ENCODE measurements at regions not wholly inside any gene's neighbourhood (a gene's known extent, or its start where the extent isn't known, plus 50 kb on each side); places are given as distances from the start of the nearest gene placed in this dataset.
"Not testable (repeated sequence)": the region's sequence is repeated elsewhere in the genome, so short reads cannot be mapped to it uniquely, and the experiment has no call there.

DNA sequence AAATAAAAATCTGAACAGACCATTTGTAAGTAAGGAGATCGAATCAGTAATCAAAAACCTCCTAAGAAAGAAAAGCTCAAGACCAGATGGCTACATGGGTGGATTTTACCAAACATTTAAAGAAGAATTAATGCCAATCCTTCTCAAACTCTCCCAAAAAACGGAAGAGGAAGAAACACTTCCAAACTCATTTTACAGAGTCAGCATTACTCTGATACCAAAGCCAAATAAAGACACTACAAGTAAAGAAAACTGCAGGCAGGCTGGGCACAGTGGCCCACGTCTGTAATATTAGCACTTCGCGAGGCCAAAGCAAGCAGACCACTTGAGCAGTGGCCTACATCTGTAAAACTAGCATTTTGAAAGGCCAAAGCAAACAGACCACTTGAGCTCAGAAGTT lies 159.8 kb downstream of the DPY19L2 start:
- no peak for DNase-seq (ENCODE audit: low read depth)

DNA sequence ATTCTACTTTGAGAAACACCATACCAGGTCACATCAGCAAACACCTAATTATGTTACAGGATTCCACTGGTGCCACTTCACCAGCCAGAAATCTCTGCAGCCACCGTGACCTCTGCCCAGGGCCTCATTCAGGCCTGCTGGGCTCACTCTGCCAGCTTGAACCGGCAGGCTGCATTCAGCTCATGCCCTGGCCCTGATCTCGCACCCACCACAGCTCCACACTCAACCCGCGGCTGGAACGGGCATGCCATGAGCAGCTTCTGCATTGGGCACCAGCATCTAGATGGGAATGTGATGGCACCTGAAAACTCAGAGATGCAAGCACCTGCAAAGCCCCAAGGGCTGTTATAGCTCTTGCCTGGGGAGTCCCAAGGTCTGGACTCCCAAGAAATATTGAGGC lies 168.7 kb downstream of the DPY19L2 start:
- no peak for DNase-seq (ENCODE audit: low read depth)

DNA sequence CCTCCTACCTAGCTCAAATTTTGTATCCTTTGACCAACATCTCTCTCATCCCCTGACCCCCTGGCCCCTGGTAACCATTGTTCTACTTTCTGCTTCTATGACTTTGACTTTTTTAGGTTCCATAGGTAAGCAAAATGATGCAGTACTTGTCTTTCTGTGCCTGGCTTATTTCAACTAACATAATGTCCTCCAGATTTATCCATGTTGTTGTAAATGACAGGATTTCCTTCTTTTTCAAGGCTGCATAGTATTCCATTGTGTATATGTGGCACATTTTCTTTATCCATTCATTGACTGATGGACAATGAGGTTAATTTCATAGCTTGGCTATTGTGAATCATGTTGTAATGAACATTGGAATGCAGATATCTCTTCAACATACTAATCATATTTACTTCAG lies 170.1 kb downstream of the DPY19L2 start:
- no peak for DNase-seq (ENCODE audit: low read depth)

DNA sequence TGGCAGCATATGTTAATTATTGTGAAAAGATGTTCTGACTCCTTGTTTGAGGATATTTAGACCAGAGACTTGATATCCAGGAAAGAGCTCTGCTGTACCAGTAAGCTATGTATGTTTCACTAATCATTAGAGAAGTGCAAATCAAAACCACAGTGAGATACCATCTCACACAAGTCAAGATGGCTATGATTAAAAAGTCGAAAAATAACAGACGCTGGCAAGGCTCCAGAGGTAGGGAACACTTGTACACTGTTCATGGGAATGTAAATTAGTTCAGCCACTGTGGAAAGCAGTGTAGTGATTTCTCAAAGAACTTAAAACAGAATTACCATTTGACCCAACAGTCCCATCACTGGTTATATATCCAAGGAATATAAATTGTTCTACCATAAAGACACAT lies 171.6 kb downstream of the DPY19L2 start:
- no peak for DNase-seq (ENCODE audit: low read depth)

DNA sequence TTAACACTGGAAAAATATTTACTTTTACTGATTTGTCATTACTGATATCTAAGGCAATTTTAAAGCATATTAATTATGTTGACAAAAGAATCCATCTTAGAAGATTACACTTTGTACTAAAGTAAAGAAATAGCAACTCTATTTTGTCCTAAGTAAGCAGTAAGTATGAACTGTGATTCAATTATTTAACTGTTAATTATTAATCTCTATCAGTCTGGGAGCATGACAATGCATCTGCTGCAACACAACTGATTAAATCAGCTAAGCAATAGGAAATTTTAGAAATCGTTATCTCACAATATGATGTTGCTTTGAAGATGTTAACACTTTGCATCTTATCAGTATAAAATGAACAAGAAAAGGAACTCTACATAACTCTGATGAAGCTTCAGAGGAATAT lies 172.3 kb downstream of the DPY19L2 start:
- no peak for DNase-seq (ENCODE audit: low read depth)

DNA sequence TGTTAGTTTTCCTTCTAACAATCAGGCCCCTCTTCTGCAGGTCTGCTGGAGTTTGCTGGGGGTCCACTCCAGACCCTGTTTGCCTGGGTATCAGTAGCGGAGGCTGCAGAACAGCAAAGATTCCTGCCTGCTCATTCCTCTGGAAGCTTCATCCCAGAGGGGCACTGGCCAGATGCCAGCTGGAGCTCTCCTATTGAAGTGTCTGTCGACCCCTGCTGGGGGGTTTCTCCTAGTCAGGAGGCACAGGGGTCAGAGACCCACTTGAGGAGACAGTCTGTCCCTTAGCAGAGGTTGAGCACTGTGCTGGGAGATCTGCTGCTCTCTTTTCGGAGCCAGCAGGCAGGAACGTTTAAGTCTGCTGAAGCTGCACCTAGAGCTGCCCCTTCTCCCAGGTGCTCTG lies 174.9 kb downstream of the DPY19L2 start:
- DNase-seq (ENCODE audit: low read depth), result not testable (repeated sequence)

DNA sequence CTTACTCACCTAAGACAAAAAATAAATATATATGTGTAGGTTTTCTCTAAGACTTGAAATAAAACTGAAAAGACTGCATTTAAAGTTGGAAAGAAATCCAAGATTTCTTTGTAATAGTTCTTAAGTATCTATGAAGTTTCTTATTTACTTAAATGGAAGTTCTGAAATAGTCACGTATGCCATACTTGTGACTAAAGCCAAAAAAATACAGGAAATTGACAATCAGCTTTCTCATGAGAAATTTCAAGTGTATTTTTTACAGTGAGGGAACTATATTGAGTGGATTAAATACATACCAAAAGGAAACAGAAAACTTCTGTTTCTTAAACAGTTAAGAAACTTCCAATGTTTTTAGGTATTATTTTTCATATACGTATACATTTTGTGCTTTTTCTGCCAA lies 188.1 kb downstream of the DPY19L2 start:
- DNase-seq (ENCODE audit: low read depth), result peak; percentile 20

DNA sequence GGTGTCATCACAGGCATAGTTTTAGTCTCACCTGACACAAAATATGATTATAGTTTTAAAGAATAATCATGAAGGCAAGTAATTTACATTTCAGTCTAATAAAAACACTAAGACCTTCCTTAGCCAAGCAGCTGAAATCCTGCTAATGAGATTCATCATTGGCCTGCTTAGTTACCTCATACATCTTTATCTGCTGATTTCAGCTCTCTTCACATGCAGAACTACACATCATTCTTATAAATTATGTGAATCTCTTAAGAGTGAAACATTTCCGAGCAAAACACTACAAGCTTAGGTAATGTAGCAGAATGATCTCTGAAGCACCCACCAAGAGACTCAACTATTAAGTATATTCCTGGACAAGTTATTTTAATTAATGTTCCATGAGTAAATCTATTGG lies 198.1 kb downstream of the DPY19L2 start:
- DNase-seq (ENCODE audit: low read depth), result no peak

DNA sequence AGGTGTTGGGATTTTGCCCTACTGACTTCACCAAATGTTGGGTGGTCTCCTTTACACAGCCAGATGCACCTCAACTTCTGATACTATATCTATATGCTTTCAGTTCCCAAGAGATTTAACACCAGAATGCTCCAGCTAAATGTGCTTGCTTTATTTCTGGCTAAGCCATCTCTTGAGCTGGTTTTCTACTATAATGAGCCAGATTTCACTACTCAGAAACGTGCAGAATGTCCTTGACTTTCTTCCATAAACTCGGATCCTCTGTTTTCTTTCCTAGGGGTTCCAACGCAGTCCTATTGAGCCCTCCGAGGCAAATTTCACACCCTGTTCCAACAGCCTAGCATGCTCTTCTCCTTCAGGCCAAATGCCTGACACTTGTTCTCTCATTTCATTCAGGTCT lies 200.3 kb downstream of the DPY19L2 start:
- no peak for DNase-seq (ENCODE audit: low read depth)

DNA sequence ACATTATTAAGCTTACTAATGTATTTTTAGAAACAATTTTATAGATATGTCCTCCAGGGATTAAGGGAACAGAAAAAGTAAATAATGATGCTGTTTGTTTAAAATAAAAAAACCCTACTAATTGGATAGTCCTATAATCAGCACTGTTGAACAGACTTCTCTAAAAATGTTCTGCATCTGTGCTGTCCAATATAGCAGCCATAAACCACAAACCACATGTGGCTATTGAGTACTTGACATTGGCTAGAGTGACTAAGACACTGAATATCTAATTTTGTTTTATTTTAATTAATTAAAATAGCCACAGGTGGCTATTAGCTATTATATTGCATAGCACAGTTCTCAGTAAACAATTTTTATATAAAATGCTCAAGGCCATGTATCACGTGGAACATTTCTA lies 210.4 kb downstream of the DPY19L2 start:
- no peak for DNase-seq (ENCODE audit: low read depth)

DNA sequence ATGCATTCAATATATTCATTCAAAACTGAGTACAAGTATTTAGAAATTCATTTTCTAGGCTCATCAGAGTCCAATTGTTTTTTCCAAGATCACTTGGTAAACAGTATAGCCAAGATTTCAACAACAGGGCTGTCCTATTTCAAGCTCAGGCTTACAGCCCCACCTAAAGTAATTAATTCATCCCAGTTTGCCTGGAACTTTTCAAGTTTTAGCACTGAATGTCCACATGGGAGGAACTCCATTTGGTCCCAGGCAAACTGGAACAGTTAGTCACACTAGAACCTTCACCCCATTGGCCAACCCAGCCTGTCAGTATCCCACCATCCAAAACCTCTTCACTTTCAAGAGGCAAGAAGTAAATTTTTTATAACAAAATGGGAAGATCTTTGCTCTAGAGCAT lies 210.9 kb downstream of the DPY19L2 start:
- DNase-seq (ENCODE audit: low read depth), result no peak

DNA sequence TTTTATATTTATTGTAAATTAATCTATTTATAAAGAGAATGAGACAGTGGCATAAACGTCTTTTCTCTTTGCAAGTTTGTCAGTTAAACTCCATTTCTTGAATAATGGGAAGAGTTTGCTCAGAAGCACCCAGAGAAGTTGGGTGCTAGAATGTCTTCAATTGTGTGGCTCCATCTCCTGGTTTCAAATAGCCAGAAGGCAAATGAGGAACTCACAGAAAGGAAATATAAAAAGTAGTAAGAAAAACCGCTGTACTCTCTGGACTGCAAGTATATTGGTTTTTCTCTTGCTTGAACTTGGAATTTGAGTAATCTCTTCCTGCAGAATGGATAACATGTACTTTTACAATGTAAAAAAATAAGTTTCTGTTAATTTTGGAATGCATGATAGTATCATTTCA lies 217.5 kb downstream of the DPY19L2 start:
- DNase-seq (ENCODE audit: low read depth), result no peak

DNA sequence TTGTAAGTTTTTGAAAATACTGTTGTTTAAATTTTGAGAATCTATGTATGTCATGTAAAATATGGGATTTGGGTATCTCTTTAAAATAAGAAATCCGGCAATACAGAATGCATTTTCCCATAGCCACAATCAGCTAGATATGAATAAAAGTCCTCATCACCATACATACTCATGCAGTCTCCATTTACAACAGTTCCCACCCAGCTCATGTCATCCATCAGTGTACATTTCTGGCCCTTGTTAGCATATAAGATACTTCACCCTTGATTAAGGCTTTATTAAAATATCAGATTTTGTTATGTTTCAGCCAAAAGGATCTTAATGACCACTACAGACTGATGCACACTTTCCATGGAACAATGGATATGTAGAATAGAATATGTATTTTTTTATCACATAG lies 218.0 kb downstream of the DPY19L2 start:
- no peak for DNase-seq (ENCODE audit: low read depth)

DNA sequence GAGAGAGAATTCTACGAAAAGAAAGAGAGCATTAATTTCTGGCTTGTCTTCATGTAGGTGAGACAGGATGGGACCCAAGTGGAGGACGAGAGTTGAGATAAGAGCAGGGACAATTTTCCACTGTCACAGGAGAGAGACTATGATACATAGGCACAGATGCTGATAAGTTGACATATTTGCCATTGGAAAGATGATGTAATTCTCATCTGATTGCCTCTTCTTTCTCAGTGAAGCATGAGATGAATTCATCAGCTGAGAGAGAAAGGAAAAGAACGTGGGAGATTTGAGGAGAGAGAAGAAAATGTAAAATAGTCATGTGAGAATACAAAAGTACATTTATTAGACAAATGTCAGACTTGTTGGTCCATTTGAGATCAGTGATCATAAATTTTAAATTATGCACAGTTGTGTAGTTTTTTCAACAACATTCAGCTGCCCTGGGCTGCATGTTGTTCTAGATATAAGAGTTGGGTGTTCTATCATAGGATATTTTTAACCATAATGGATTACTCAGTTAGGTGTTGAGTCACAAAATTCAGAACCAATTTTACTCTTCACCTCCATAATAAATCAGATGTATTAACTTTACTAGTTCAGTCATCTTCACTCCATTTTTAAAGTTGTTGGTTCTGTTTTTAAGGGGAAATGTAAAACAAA lies 222.9 kb downstream of the DPY19L2 start:
- DNase-seq (ENCODE audit: low read depth), result no peak

DNA sequence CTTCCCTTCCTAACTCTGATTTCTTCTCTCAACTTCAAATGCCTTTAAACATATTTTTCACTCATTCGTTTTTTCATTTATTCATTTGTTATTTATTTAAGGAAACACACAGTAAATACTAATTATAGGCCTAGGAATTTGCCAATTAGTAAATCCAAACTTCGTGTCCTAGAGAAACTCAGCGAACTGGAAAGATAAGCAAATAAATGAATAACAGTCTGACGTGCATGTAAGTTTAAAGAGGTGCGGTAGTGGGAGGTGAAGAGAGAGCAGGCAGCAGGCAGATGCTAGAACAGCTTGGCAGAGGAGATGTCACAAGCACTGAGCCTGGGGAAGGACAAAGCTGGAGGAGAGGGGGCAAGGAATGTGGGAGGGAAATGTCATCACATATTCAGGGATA lies 228.2 kb downstream of the DPY19L2 start:
- no peak for DNase-seq (ENCODE audit: low read depth)

DNA sequence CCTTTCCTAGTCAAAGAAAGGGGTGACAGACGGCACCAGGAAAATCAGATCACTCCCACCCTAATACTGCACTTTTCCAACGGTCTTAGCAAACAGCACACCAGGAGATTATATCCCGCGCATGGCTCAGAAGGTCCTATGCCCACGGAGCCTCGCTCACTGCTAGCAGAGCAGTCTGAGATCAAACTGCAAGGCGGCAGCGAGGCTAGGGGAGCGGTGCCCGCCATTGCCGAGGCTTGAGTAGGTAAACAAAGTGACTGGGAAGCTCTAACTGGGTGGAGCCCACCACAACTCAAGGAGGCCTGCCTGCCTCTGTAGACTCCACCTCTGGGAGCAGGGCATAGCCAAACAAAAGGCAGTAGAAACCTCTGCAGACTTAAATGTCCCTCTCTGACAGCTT lies 233.9 kb downstream of the DPY19L2 start:
- DNase-seq (ENCODE audit: low read depth), result not testable (repeated sequence)

DNA sequence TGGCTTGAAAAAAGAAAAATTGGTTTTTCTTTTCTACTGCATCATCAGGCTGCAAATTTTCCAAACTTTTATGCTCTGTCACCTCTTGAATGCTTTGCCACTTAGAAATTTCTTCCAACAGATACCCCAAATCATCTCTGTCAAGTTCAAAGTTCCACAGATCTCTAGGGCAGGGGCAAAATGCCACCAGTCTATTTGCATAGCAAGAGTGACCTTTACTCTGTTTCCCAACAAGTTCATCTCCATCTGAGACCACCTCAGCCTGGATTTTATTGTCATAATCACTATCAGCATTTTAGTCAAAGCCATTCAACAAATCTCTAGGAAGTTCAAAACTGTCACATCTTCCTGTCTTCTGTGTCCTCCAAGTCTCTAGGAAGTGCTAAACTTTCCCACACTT lies 240.3 kb downstream of the DPY19L2 start:
- DNase-seq (ENCODE audit: low read depth), result not testable (repeated sequence)

DNA sequence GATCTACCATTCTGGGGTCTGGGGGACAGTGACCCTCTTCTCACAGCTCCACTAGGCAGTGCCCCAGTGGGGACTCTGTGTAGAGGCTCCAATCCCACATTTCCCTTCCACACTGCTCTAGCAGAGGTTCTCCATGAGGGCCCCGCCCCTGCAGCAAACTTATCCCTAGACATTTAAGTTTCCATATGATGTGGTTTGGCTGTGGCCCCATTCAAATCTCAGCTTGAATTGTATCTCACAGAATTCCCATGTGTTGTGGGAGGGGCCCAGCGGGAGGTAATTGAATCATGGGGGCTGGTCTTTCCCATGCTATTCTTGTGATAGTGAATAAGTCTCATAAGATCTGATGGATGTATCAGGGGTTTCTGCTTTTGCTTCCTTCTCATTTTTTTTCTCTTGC lies 241.3 kb downstream of the DPY19L2 start:
- not testable (repeated sequence) for DNase-seq (ENCODE audit: low read depth)

DNA sequence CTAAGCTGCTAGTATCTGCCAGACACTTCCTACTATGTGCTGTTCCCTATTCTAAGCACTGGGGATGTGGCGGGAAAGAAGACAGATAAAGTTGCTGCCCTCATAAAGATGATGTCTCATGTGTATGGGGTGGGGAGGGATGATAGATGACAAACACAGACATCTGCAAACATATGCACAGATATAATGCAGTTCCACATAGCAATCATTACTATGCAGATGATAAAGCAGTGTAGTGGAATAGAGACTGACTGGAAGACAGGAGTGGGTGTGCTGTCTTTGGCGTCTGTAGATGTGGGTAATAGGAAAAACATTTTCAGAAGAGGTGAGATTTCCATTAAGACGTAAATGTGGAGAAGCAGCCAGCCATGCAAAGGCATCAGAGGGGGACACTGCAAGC lies 243.6 kb downstream of the DPY19L2 start:
- no peak for DNase-seq (ENCODE audit: low read depth)

DNA sequence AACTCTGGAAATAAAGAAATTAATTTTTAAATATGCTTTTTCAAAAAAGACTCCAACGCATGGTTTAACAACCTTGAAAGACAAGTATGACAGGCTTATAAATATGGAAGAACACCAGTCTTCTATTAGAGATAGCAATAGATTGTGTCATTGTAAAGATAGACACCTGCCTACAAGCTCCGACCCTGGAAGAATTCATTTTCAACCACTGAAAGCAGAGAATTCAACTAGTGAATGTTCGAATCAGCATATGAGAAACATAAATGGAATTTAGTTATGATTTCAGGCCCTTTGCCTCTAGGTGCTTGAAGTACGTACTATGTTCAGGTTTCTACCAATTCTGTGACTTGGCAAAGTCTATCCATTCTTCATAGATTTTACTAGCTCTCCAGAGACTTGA lies 244.5 kb downstream of the DPY19L2 start:
- no peak for DNase-seq (ENCODE audit: low read depth)

DNA sequence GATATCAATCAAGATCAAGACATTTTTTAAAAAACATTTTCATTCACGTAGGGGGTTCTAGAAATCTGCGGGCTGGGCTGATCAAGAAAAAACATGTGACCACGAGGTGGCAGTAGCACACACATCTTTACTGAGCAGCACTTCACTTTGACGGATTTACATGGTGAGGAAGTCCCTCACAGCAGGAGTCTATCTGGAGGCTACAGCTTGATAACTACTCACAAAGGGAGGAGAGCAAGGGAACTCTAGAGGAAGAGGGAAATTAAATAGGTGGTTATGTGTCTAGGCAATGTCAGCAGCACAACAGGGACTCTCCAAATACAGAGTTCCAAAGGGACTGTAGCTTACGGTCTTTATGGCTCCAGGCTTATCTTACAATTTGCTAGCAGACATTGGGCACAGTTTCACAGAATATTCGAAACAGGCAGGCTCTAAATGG lies 248.1 kb downstream of the DPY19L2 start:
- DNase-seq (ENCODE audit: low read depth), result peak; percentile 43

DNA sequence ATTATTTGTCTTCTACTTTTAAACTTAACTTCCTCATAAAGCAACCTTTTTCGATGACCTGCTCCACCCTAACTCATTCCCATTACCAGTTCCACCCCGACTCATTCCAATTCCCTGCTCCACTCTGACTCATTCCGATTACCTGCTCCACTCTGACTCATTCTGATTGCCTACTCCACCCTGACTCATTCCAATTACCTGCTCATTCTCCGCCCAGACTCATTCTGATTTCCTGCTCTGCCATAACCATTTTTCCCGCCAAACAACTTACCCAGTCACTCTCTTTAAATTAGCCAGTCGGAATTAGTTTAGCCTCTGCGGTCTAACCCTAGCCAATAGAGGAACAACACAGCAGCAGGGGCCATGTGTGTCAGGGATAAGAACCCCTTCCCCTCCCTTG lies 249.1 kb downstream of the DPY19L2 start:
- peak; percentile 31 for DNase-seq (ENCODE audit: low read depth)

DNA sequence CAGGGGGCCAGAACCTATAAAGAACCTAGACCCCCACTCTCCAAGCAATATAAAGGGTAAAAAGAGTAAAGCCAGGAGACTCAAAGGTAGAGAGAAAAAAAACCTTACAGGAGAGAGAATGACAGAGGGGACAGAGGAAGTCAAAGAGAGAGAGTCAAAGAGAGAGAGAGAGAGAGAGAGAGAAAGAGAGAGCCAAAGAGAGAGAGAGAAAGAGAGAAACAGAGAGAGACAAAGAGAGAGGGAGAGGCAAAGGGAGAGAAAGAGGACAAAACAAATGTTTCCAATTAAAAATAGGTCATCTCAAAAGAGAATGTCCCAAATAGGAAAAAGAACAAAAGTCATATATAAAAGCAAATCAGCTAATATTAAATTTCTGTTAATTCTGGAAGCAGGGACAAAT lies 251.5 kb downstream of the DPY19L2 start:
- DNase-seq (ENCODE audit: low read depth), result no peak

DNA sequence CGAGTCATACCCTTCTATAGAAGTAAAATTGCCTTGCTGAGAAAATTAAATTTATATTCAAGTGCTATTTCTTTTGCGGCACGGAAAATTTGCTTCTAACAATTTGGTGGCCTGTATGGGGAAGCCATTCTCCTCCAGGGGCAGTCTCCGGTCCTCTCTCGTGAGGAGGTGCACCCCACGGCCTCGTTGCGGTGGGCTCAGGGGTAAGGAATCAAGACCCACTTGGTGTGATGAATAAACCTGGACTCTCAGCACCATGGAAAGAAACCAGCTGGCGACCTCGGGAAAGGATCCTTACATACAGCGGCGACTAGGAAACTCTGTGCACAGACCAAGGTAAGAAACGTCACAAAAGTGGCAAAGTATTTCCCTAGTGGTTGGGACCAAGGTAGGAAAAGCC lies 252.9 kb downstream of the DPY19L2 start:
- DNase-seq (ENCODE audit: low read depth), result no peak

DNA sequence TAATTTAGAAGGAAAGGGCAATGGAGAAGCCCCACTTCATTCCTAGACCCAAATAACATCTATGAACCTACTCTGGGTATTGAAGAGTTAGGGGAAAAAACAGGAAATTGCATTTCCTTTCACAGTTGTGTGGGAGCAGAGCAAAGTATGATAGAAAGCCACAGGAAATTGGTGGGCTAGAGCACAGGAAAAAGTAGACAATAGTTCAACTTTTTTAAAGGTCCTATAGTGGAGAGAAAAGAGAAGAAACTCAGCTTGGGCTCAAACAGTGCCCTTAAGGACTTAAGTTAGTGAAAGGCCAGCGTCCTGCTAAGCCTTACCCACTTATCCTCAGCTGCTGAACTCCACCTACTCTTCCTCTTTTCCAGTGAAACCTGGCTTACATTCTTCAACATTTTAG lies 258.1 kb downstream of the DPY19L2 start:
- no peak for DNase-seq (ENCODE audit: low read depth)

All from HS-5 (cell line).